Panc1 (cell line): ENCODE measurements at regions not wholly inside any gene's neighbourhood (a gene's known extent, or its start where the extent isn't known, plus 50 kb on each side); places are given as distances from the start of the nearest gene placed in this dataset.
A peak's percentile ranks its signal among the peaks of the same experiment; 100 is the strongest.

Experiments
- ATAC-seq: fragments of 200-7000 bp; cut with Tn5 transposase; 2 replicates; pipeline ENCODE4 v1.9.1; 2020; ENCODE audit warnings: mild to moderate bottlenecking, moderate library complexity
- BruUV-seq: library from RNA; stranded (reverse); fragments of 400-500 nt; replicated peaks from 2 replicates; lab custom pipeline; 2021; lab: Mats Ljungman, UMichigan
- CTCF ChIA-PET: fragments of 300-600 bp; sonication (Branson Sonifier 250); formaldehyde crosslinking; loops from one replicate; lab custom pipeline; 2022; ENCODE audit warnings: antibody characterized with exemption; lab: Charles Lee
- POLR2A ChIA-PET: fragments of 300-600 bp; sonication (Branson Sonifier 250); formaldehyde crosslinking; loops from one replicate; lab custom pipeline; 2022; ENCODE audit warnings: antibody characterized with exemption; lab: Charles Lee
- DNase-seq: peaks from one replicate; pipeline ENCODE4 v3.0.0-alpha.2; 2010; ENCODE audit warnings: low read depth, low spot score
- H3K27ac ChIP-seq: 2 replicates; pipeline ENCODE4 v1.5.1; 2011; ENCODE audit warnings: mild to moderate bottlenecking, low read length, inconsistent platforms
- H3K27me3 ChIP-seq: fragments of 200-500 bp; sonication (Bioruptor generic); 2 replicates; pipeline ENCODE4 v1.6.0; 2014; ENCODE audit warnings: low read length, inconsistent platforms; ENCODE audit not compliant: control insufficient read depth, insufficient read depth
- H3K36me3 ChIP-seq: fragments of 200-500 bp; sonication (Bioruptor generic); 2 replicates; pipeline ENCODE4 v1.5.1; 2014; ENCODE audit warnings: inconsistent platforms, mild to moderate bottlenecking, low read length, moderate library complexity; ENCODE audit not compliant: control insufficient read depth, insufficient read depth
- H3K4me1 ChIP-seq: 2 replicates; pipeline ENCODE4 v1.5.1; 2011; ENCODE audit warnings: inconsistent platforms, mild to moderate bottlenecking, low read length, moderate library complexity; ENCODE audit not compliant: control insufficient read depth, insufficient read depth
- H3K4me3 ChIP-seq, 2 experiments: 2 replicates each; pipeline ENCODE4 v1.5.1; 2011 to 2012; ENCODE audit warnings: low read depth in 2 of 2, low read length in 2 of 2, mild to moderate bottlenecking in 2 of 2, inconsistent platforms in 1 of 2, moderate library complexity in 1 of 2
- H3K9me3 ChIP-seq: fragments of 200-500 bp; sonication (Bioruptor generic); 2 replicates; pipeline ENCODE4 v1.5.1; 2014; ENCODE audit warnings: low read depth, mild to moderate bottlenecking, inconsistent platforms, low read length, moderate library complexity; ENCODE audit not compliant: control insufficient read depth, insufficient read depth
- POLR2AphosphoS5 ChIP-seq: IDR thresholded peaks from 2 replicates; pipeline ENCODE4 v1.6.1; 2012; ENCODE audit warnings: mild to moderate bottlenecking, low read depth, low read length, moderate library complexity
- REST ChIP-seq, 2 experiments: IDR thresholded peaks; 2 replicates each; pipeline ENCODE4 v1.6.1; 2011 to 2012; ENCODE audit warnings: low read depth in 2 of 2, control low read depth in 1 of 2, low read length in 1 of 2, mild to moderate bottlenecking in 1 of 2, moderate library complexity in 1 of 2; ENCODE audit not compliant: insufficient read depth in 1 of 2
- SIN3A ChIP-seq: IDR thresholded peaks from 2 replicates; pipeline ENCODE4 v1.6.1; 2012; ENCODE audit warnings: low read depth, mild to moderate bottlenecking, low read length, moderate library complexity, borderline replicate concordance; ENCODE audit not compliant: insufficient read depth
- TCF7L2 ChIP-seq: IDR thresholded peaks from 2 replicates; pipeline ENCODE4 v1.6.1; 2011; ENCODE audit warnings: mild to moderate bottlenecking, low read depth, low read length, inconsistent platforms
- in situ Hi-C: cut with HindIII; loops from 2 replicates; pipeline ENCODE4 v1.10.0; 2016; ENCODE audit warnings: low sequenced_read_pairs, low pct_unique_long_range_greater_than_20kb
- intact Hi-C: fragments of 100-400 bp; cut with micrococcal nuclease; formaldehyde crosslinking; loops from one replicate; pipeline ENCODE4 v1.10.0; 2022; ENCODE audit not compliant: unreplicated experiment
- TF ChIP-seq, protein P1 (sequence below): fragments of 450-650 bp; IDR thresholded peaks from 2 replicates; pipeline ENCODE4 v1.5.1; 2017; ENCODE audit warnings: mild to moderate bottlenecking

GRCh38 chr1:233516732-233517131 is 97.2 kb upstream of the KCNK1 start:
- no peak overlapping the region for H3K4me3 ChIP-seq
- H3K9me3 ChIP-seq, result no peaks in the 10 kb centered on the region
- no peaks in the 10 kb centered on the region for H3K27me3 ChIP-seq
- BruUV-seq, result no TSS peak
- POLR2A ChIA-PET, result no interaction called here
- CTCF ChIA-PET, result no interaction called here
- in situ Hi-C loops (no loop called here), intact Hi-C loops (no loop called here)
- TF ChIP-seq POLR2AphosphoS5, result no peak
- TF ChIP-seq, protein P1, sequence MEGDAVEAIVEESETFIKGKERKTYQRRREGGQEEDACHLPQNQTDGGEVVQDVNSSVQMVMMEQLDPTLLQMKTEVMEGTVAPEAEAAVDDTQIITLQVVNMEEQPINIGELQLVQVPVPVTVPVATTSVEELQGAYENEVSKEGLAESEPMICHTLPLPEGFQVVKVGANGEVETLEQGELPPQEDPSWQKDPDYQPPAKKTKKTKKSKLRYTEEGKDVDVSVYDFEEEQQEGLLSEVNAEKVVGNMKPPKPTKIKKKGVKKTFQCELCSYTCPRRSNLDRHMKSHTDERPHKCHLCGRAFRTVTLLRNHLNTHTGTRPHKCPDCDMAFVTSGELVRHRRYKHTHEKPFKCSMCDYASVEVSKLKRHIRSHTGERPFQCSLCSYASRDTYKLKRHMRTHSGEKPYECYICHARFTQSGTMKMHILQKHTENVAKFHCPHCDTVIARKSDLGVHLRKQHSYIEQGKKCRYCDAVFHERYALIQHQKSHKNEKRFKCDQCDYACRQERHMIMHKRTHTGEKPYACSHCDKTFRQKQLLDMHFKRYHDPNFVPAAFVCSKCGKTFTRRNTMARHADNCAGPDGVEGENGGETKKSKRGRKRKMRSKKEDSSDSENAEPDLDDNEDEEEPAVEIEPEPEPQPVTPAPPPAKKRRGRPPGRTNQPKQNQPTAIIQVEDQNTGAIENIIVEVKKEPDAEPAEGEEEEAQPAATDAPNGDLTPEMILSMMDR, result no peak
- TF ChIP-seq TCF7L2, result no peak
- TF ChIP-seq SIN3A, result no peak
- TF ChIP-seq REST (IDR thresholded peaks at IDR 0.05; ENCODE audit: insufficient read depth in 1 of 2, low read depth in 2 of 2, low read length in 1 of 2), result no peak
- H3K36me3 ChIP-seq, result no peaks in the 10 kb centered on the region
- no peak overlapping the region for H3K27ac ChIP-seq
- no peak for ATAC-seq
- no peaks in the 10 kb centered on the region for H3K4me1 ChIP-seq
- no peak for DNase-seq

DNA sequence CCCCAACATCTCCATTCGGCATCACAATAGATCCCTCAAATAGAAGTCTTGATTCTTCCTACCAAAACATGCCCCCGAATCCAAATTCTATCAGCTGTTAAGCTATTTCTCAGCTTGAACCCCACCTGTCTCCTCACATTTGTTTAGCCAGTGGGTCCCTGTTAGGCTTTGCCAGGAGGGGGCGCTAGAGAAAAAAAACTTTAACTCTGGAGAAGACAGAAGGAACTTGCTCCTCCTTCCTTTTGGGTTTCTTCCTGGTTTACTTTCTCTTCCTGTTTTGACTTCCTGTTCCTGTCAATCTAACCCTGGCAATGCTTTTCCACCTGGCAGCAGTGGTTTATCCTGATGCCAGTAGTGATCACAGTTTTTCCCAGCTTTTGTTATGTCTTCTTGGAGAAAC is 95.6 kb upstream of the KCNK1 start:
- TF ChIP-seq, protein P1, result peak; percentile 68
- TF ChIP-seq REST (IDR thresholded peaks at IDR 0.05; ENCODE audit: insufficient read depth in 1 of 2, low read depth in 2 of 2, low read length in 1 of 2), result no peak
- Histone ChIP-seq H3K9me3 (no peaks in the 10 kb centered on the region), H3K27me3 (no peaks in the 10 kb centered on the region; the same call in 1 of the 2 replicates), H3K4me3 (no peak overlapping the region), H3K27ac (no peak overlapping the region), H3K4me1 (no peaks in the 10 kb centered on the region), H3K36me3 (no peaks in the 10 kb centered on the region; the same call in 1 of the 2 replicates)
- in situ Hi-C loops, result no loop called here
- CTCF ChIA-PET, result no interaction called here
- DNase-seq, result no peak
- BruUV-seq, result no TSS peak
- ATAC-seq, result no peak
- intact Hi-C loops, result no loop called here
- POLR2A ChIA-PET, result no interaction called here
